LoVo (cell line): ENCODE measurements at regions not wholly inside any gene's neighbourhood (a gene's known extent, or its start where the extent isn't known, plus 50 kb on each side); places are given as distances from the start of the nearest gene placed in this dataset.
"Not testable (repeated sequence)": the region's sequence is repeated elsewhere in the genome, so short reads cannot be mapped to it uniquely, and the experiment has no call there.

ENCODE experiments used
- DNase-seq: peaks from one replicate; pipeline ENCODE4 v3.0.0-alpha.2; 2016; ENCODE audit warnings: low spot score

DNA sequence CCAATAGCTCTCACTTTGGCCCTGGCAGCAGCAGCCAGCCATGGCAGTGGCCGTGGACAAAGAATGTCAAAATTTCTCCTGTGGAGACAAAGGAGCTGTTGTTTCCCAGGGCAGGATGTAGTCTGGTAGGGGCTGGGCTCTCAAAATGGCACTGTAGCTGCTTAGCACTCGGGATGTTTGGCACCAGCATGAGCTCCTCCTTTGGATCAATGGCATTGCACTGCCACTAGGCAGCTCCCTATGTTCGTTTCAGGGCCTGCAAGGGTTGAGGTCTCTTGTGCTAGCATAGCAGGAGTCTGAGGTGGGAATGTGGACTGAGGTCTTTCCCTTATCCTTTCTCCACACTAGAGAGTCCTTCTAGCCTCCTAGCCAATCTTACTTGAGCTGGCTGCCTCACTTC is 948.8 kb upstream of the FAM98A start:
- DNase-seq = no peak

DNA sequence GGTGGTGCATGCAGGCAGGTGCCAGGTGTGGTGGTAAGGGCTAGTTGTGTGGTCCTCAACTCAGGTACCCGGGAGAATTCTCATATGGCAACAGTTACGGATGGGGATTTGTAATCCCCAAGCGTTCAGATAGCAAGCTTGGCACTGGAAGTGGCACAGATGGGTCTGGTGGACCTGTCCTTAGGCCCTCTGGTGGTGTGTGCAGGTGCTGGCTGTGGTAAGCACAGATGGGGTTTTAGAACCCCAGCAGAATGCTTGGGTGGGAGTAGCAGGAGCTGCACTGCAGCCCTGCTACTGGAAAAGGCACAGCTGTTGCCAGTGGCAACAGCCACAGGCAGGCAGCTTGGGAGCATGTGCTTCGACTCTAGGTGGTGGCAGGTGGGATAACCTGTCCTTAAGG is 948.2 kb upstream of the FAM98A start:
- no peak for DNase-seq

DNA sequence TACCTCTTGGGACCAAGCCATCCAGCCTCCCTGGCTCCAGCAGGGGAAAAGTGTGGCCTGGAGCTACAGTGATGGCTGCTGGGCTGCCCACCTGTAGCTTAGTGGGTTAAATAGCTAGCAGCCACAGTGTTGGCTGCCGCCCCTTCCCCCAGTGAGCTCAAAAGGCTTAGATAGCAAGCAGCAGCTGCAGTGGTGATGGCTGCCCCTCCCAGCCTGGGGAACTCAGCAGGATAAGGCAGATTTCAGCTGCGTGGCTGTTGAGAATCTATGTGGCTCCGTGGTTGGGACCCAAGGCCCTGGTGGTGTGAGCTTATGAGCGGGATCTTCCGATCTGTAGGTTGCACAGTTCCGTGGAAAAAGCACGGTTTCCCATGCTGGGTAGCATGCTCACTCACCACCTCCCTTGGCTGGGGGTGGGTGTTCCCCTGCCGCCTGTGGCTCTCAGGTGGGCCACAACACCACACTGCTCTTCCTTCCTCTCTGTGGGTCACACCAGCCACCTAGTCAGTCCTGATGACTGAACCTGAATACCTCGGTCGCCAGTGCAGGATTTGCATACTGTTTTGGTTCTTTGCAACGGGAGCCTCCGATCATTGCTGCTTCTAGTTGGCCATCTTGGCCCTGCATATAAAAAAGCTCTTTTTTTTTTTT is 946.5 kb upstream of the FAM98A start:
- no peak for DNase-seq

DNA sequence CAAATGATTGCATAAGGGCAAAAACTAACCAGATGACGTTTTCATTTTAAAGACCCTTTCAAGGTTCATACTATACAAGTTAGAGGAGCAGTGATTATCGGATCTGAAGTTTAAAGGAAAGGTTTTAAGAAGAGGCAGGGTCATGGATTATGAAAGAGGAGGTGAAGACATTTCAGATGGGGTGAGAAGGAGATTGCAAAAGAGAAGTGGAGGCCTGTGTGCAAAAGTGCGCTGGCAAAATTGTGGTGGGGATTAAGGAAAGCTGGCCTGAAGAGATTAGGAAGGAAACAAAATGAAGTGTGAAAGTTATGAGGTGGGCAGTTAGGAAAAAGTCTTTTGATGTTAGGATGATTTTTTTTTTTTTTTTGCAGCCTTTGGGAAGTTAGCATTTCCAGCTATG is 935.7 kb upstream of the FAM98A start:
- DNase-seq = no peak

DNA sequence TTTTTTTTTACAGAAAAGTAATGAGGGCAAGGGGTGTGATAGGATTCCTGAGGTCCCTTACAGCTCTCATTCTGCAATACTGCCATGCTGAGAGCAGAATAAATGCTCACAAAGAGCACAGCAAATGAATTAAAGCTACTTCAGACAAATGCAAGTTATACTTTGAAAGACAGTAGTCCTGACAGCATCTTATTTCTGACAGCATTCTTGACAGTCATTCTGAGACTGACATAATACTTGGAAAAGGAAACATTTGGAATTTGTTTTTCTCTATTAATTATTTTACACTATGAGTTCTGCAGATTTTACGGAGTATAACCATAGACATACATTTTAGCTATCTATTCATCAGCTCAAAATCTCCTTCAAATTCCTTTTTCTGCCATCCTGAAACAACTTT is 935.2 kb upstream of the FAM98A start:
- DNase-seq = no peak

DNA sequence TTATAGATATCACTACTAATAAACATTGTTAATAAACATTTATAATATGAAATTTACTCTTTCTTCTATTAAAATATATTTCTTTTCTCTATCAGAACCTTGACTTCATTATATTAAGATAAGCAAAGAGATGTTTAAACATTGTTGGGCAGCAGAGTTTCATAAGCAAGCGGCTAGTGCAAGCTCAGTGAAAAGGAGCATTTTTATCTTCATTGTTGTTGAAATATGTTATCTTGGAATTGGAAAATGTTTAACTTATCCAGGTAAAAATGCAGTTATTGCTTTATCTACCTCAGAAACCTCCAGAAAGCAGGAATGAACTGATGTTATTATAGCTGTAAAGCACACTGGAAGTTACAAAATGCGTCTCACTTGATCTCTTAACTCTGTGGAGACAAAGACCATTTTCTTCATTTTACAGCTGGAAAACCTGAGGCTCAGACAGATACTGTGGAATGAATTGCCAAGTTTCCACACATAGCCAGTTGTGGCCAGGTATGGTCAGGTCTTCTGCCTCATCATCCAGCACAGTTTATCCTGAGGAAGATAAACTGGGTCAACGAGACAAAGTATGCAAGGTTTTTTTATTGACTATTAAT is 934.6 kb upstream of the FAM98A start:
- DNase-seq = no peak

DNA sequence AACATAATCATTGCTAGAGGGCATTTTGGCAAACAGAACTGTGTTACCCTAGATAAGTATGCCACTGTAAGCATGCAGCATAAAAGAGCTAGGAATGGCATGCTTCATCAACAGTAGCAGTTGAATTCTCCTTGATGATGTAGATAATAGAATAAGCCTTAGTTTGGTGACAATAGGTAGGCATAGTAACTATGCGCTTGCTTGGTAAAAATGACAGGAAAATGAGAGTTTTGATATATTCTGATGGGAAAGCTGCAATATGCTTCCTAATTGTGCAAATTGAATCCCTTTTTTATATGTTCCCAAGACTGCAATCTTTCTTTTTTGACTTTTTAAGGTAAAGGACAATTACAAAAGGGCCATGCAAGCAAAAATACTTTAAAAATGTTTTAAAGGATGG is 930.9 kb upstream of the FAM98A start:
- DNase-seq = no peak

DNA sequence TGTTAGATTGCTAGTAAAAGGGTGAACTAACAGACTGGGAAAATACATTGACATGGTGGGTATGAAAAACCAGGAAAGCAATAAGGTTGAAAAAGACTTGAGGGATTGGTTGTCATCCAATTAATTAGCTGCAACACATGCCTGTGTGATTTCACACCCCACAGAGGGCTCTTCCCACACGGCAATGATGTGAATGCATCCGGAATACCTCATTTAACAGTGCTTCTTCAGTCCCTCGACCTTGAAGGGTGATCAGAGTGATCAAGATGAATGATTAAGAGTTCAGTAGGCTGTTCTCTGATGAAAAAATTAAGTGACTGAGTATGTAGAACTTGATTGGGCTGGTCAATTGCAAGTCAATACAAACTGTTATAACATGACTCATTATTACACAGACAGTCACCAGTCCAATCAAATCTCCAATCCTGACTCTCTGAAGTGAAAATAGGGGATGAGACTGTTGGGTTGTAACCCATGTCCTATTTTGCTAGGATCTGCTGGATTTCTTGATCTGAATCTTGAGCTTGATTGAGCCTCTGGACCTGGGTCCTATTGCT is 924.9 kb upstream of the FAM98A start:
- DNase-seq = no peak

DNA sequence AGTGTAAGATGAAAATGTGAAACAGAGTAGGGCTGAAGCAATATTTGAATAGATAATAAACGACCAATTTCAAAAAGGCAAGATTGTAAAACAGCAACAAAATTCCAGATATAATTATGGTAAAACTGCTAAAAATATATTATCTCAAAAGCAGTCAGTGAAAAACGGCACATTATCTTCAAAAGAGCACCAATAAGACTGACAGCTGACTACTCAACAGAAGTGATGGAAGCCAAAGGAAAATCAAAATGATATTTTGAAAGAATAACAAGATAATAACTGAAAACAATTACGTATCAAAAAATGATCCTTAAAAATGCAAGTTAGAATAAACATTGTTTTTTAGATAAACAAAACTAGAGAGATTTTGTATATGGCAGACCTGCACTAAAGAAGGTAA is 920.6 kb upstream of the FAM98A start:
- no peak for DNase-seq

DNA sequence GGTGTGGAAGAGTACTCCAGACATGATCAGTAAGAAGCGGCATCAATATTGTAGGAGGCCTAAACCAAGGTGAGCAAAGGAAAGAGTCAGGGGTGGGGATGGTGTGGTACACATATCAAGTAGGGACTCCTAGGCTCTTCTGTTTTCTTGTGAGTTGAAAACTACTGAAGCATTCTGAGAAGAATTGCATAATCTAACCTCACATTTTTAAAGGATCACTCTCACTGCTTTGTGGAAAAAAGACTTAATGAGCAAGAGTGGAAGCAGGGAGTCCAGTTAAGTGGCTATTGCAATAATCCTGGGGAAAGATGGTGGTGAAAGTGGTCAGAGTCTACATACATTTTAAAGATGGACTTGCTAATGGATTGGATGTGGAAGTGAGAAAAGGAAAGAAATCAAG is 899.5 kb upstream of the FAM98A start:
- no peak for DNase-seq

DNA sequence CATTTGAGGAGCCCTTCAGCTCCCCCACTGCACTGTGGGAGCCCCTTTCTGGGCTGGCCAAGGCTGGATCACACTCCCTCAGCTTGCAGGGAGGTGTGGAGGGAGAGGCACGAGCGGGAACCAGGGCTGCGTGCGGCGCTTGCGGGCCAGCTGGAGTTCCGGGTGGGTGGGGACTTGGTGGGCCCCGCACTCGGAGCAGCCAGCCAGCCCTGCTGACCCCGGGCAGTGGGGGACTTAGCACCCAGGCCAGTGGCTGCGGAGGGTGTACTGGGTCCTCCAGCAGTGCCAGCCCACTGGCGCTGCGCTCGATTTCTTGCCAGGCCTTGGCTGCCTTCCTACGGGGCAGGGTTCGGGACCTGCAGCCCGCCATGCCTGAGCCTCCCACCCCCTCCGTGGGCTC is 895.1 kb upstream of the FAM98A start:
- not testable (repeated sequence) for DNase-seq

DNA sequence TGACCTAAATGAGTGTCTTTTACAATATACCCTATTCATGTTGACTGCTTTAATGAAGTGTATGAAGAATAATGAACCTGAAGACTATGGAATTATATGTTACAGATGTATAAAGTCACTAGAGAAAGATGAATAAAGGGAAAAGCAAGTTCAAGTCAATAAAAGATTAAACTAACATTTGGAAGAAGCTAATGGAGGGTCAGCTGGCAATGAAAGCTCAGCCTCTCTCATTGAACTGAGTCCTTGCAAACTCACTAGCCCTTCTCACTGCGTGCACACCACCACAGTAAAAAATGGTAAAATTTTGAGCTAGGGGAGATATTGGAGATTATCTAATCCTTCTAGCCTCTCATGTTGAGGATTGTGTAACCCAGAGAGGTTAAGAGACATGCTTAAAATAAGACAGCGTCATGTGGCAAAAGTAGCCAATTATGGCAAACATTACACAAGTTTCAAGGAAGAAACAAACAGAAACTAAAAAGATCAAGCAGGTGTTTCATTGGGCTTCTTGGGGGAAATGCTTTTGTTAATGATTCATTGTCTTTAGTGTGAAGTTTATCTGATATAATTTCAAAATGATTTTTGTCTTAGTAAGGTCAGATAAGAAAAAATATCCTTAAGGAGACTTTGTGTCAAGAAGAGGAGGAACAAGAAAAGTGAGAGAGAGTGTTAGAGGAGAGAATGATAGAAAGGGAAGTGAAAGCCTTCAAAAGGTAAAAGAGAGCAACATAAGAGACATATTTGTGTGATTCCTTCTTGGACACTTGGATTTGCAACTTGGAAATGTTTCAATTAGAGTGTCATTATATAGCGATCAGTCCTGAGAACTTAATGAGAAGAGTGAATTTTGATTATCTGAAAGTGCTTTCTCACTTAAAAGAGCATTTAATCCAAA is 893.7 kb upstream of the FAM98A start:
- no peak for DNase-seq

DNA sequence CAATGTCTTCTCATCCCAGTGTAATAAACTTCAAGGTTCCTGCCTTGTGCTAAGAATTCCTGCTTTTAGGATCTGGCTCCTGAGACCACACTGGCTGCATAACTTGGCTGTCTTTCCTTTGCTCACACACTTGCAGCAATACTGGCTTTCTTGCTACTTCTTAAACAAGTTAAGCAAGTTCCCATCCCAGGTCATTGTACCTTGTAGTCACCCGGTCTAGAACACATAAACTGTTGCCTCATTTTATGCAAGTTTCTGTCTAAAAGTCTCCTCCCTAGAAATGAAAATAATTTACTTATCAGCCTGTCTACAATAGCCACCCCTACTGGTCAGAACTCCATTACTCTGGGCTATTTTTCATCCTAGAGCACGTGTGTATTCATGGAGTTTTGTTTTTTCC is 887.9 kb upstream of the FAM98A start:
- DNase-seq = no peak

DNA sequence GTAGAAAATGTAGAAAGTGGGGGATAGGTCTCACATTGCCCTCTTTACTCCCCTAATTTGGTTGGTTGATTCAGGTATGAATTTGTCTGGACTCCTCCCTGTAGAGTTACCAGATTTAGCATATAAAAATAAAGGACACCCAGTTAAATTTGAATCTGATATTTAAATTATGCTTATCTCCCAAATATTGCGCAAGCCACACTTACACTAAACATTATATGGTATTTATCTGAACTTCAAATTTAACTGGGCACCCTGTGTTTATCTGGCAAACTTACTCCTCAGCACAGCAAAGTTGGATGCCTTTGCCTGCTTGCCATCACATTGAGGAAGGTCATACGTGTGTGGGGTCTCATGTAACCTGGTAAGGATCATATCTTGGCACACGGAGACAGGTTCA is 882.4 kb upstream of the FAM98A start:
- DNase-seq = no peak

DNA sequence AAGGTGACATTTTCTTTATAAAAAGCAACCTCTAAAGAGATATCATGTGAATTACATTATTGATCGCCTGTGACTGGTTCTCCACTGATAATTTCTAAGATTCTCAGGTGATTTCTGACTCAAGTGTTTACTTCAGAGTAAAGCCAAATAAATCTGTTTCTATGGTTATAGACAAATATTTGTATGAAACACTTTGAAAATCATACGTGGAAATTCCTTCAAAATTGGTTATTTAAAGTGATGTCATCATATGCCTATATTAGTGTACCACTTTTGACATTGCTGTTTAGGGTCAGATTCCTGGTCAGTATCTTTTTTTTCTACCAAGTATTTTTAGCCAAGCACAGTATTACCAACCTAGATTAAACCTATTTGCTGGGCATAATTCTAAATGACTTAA is 881.3 kb upstream of the FAM98A start:
- no peak for DNase-seq

DNA sequence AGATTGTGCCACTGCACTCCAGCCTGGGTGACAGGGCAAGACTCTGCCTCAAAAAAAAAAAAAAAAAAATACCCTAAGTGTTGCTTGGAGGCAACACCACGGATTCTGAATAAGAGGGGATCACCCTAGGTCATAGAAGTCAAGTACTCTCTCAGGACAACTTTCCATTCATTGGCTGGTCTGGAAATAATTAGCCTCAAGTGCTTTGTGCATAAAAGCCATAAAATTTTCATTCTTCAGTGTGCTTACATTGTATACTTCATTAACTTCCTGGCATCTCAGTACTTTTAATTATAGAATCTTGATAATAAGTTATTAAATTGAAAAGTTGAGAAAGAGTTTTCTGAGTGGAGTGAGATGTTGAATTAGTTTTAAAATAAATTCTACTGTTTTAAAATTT is 876.1 kb upstream of the FAM98A start:
- DNase-seq = no peak

DNA sequence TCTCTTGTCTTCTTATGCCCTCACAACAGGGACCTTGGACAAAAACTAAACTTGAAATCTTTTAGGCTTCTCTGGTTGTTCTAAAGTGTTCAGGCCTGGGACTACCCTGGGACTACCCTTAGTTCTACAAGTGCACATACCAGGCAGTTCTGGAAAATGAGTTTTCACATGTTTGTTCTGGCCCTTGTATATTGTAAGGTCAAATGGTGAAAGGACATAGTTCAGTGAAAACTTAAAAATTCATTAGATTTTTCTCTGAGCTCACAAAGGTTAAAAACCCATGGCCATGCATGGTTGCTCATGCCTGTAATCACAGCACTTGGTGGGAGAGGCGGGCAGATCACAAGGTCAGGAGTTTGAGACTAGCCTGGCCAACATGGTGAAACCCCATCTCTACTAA is 875.5 kb upstream of the FAM98A start:
- no peak for DNase-seq

DNA sequence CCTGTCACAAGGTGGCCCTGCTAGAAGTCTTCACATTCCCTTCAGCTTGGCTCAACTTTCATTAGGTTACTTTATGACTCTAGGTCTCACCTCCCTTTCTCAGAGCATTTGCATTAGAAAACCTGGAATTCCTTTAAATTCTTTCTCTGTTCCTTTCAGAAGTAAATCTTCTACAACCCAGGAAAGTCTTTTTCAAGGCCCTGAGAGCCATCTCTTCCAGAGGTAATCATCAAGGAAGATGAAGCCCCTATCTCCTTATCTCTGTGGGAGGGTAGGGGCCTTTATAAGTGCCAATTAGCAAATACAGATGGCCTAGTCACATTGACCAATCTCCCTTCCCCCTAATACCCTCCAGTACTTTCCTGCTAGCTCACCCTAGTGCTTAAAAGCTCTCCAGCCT is 848.0 kb upstream of the FAM98A start:
- DNase-seq = no peak

DNA sequence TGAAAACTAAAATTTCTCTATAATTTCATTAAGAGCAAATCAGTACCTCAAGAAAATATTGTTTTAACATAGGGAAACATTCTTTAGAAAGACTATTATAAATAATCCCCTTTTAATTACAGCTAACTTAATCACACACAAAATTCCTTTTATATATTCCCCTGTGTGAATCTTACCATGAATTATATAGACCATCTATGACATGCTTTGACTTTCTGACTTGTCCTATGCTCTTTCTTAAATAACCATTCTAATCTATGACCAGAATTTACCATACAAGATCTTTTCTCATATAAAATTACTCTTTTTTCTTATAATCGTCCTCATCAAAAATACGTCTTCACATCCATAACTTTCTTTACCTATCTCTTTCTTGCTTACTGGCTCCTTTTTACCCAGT is 824.2 kb upstream of the FAM98A start:
- no peak for DNase-seq

DNA sequence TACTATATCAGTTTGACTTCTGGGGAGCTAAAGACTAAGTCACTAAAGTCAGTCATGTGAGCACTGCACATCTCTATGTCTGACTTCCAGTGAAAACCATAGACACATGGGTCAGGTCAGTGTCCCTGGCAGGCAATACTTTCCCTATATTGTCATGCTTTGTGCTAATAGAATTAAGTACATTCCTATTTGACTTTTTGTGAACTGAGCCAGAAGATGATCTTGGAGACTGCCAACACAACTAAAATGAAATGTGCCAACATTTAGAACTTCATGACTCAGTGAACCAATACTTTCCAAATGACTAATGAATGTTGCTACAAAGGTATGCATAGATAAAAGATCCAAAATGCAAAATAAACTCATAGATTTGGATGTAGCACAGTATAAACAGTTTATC is 820.8 kb upstream of the FAM98A start:
- DNase-seq = no peak

DNA sequence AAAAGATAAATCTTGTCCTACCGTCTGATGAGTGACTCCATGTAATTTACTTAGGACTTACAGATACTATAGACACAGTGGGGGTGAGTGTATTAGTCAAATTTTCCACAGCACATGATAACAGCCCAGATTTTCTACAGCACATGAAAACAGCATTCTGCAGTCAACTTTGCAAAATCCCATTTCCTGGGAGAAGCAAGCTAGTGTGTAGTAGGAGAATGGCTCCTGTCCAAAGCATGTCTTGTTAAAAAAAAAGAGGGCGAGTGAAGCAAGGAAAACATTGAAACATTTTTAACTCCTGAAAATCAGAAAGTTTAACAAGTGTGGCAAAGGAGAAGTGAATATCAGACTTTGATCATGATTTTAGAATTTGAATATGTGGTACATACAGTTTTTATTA is 817.8 kb upstream of the FAM98A start:
- DNase-seq = no peak

DNA sequence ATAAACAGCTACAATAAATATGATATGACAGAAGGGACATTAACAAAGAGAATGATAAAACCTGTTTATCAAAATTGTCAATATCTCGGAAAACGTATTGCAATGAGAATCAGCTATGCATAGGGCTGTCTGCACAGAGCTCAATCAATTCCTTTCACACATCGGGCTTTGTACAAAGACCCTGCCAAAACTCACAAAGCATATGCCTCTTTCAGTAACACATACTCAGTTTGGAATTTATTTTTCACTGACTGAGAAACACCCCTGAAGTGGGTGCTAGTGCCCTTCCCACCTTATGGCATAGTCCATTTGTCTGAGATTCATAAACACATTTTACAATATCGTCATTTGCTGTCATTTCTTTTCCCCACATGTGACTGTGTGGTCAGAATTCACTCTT is 815.8 kb upstream of the FAM98A start:
- DNase-seq = no peak

DNA sequence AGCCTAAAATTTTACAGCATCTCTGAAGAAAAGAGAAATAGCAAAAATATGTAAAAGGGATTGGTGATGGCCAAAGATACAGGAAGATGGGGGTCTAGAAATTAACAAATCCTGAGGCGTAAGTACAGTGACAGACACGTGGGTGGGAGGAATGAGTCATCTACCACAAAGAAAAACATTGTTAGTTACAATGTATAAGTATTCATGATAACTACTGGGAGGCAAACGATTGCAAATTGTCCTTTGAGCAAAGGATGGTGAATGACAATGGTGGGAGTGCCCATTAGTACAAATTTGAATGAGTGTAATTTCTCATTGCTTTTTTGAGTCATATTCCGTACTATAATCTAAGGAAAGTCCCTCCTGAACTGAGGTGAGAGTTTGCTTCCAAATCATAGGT is 809.0 kb upstream of the FAM98A start:
- DNase-seq = no peak
